MM.1S (cell line): ENCODE measurements at regions not wholly inside any gene's neighbourhood (a gene's known extent, or its start where the extent isn't known, plus 50 kb on each side); places are given as distances from the start of the nearest gene placed in this dataset.

Source experiments
- EZH2phosphoT487 ChIP-seq: fragments of 300-600 bp; sonication (generic); IDR thresholded peaks from 2 replicates; pipeline ENCODE4 v1.6.1; 2018; ENCODE audit warnings: antibody characterized with exemption, low read length
- TF ChIP-seq, protein P1 (sequence below): fragments of 300-600 bp; sonication (generic); IDR thresholded peaks from 2 replicates; pipeline ENCODE4 v1.5.1; 2016; ENCODE audit warnings: antibody characterized with exemption, low read length, mixed read lengths

DNA sequence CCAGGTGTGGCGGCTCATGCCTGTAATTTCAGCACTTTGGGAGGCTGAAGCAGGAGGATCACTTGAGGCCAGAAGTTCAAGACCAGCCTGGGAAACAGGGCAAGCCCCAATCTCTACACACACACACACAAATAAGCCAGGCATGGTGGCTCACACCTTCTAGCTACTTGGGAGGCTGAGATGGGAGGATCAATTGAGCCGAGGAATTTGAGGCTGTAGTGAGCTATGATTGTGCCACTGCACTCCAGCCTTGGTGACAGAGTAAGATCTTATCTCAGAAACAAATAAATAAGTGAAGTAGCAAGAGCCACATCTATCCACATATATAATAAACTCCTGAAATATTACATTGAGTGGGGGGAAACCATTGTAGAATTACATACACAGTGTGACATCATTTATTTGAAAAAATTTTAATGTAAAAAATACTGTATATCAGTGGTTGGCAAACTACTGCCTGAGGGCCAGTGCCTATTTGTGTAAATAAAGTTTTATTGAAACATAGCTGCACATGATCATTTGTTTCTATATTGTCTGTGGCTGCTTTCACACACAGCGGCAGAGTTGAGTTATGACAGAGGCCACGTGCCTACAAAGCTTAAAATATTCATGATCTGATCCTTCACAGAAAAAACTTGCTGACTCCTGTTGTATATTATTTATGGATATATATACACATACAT, 54.7 kb upstream of the ARHGEF7 start:
- no peak for TF ChIP-seq EZH2phosphoT487
- TF ChIP-seq, protein P1, sequence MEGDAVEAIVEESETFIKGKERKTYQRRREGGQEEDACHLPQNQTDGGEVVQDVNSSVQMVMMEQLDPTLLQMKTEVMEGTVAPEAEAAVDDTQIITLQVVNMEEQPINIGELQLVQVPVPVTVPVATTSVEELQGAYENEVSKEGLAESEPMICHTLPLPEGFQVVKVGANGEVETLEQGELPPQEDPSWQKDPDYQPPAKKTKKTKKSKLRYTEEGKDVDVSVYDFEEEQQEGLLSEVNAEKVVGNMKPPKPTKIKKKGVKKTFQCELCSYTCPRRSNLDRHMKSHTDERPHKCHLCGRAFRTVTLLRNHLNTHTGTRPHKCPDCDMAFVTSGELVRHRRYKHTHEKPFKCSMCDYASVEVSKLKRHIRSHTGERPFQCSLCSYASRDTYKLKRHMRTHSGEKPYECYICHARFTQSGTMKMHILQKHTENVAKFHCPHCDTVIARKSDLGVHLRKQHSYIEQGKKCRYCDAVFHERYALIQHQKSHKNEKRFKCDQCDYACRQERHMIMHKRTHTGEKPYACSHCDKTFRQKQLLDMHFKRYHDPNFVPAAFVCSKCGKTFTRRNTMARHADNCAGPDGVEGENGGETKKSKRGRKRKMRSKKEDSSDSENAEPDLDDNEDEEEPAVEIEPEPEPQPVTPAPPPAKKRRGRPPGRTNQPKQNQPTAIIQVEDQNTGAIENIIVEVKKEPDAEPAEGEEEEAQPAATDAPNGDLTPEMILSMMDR = no peak
